SK-MEL-5 (cell line): ENCODE measurements at regions not wholly inside any gene's neighbourhood (a gene's known extent, or its start where the extent isn't known, plus 50 kb on each side); places are given as distances from the start of the nearest gene placed in this dataset.

Source experiments
- DNase-seq: peaks from one replicate; pipeline ENCODE4 v3.0.0-alpha.2; 2016; ENCODE audit warnings: low read depth, low spot score
- in situ Hi-C: cut with HindIII; loops from 2 replicates; pipeline ENCODE4 v1.10.0; 2016; ENCODE audit warnings: low sequenced_read_pairs, high pct_unique_total_duplicates, low pct_unique_long_range_greater_than_20kb

- DNase-seq, result no peak
- in situ Hi-C loops, result loop anchor here (10.0 kb wide), 1 partner anchor 47 kb away; no protein-coding TSS in a partner anchor
Observed at GRCh38 chr13:23518231-23518630, 52.0 kb upstream of the TNFRSF19 start.
